Keratinocyte (primary cell): ENCODE measurements at regions not wholly inside any gene's neighbourhood (a gene's known extent, or its start where the extent isn't known, plus 50 kb on each side); places are given as distances from the start of the nearest gene placed in this dataset.

Experiments used
- DNase-seq: peaks from one replicate; pipeline ENCODE4 v3.0.0-alpha.2; 2011; ENCODE audit warnings: low read depth, missing footprints, low spot score
- FAIRE-seq: peaks from 2 replicates; lab custom pipeline; 2011; peaks lifted over from hg19 to GRCh38; lab: Jason Lieb, UNC
- H2AFZ ChIP-seq: 2 replicates; pipeline ENCODE4 v1.6.0; 2012; ENCODE audit warnings: low read length, control low read depth, inconsistent platforms; ENCODE audit not compliant: control insufficient read depth
- H3K27ac ChIP-seq: 2 replicates; pipeline ENCODE4 v1.5.1; 2011; ENCODE audit warnings: low read length; ENCODE audit not compliant: control insufficient read depth, insufficient read depth
- H3K27me3 ChIP-seq: 3 replicates; pipeline ENCODE4 v1.6.0; 2011; ENCODE audit warnings: low read length; ENCODE audit not compliant: control insufficient read depth, insufficient read depth; ENCODE audit errors: extremely low read depth
- H3K36me3 ChIP-seq, 2 experiments: 2 replicates in 1 of 2; 3 replicates in 1 of 2; pipeline ENCODE4 v1.5.1; 2011; ENCODE audit warnings: low read length in 2 of 2, mild to moderate bottlenecking in 1 of 2; ENCODE audit not compliant: control insufficient read depth in 2 of 2, insufficient read depth in 2 of 2; ENCODE audit errors: extremely low read depth in 1 of 2
- H3K4me1 ChIP-seq: 3 replicates; pipeline ENCODE4 v1.5.1; 2011; ENCODE audit warnings: low read length; ENCODE audit not compliant: control insufficient read depth, insufficient read depth; ENCODE audit errors: extremely low read depth
- H3K4me2 ChIP-seq: 3 replicates; pipeline ENCODE4 v1.6.0; 2011; ENCODE audit warnings: low read depth, low read length; ENCODE audit not compliant: control insufficient read depth, insufficient read depth; ENCODE audit errors: extremely low read depth
- H3K4me3 ChIP-seq, 3 experiments: fragments of 200-600 bp in 1 of 3; sonication (generic) in 1 of 3; 2 replicates in 2 of 3; 3 replicates in 1 of 3; pipeline ENCODE4 v1.5.1; 2011 to 2016; ENCODE audit warnings: low read length in 3 of 3, mild to moderate bottlenecking in 3 of 3, control low read depth in 2 of 3, inconsistent platforms in 1 of 3, low read depth in 1 of 3, mixed read lengths in 1 of 3, mixed run types in 1 of 3, moderate library complexity in 1 of 3; ENCODE audit not compliant: control insufficient read depth in 2 of 3, insufficient read depth in 2 of 3; ENCODE audit errors: extremely low read depth in 1 of 3
- H3K79me2 ChIP-seq: 2 replicates; pipeline ENCODE4 v1.6.0; 2012; ENCODE audit warnings: low read length; ENCODE audit not compliant: control insufficient read depth, insufficient read depth
- H3K9ac ChIP-seq: 3 replicates; pipeline ENCODE4 v1.6.0; 2011; ENCODE audit warnings: low read length; ENCODE audit not compliant: control insufficient read depth, insufficient read depth; ENCODE audit errors: extremely low read depth
- H3K9me1 ChIP-seq: 3 replicates; pipeline ENCODE4 v1.6.0; 2011; ENCODE audit warnings: low read length; ENCODE audit not compliant: control insufficient read depth, insufficient read depth; ENCODE audit errors: extremely low read depth
- H3K9me3 ChIP-seq: 2 replicates; pipeline ENCODE4 v1.5.1; 2012; ENCODE audit warnings: low read depth, low read length; ENCODE audit not compliant: control insufficient read depth
- H4K20me1 ChIP-seq: 3 replicates; pipeline ENCODE4 v1.6.0; 2011; ENCODE audit warnings: low read length; ENCODE audit not compliant: control insufficient read depth, insufficient read depth; ENCODE audit errors: extremely low read depth
- CTCF ChIP-seq, 3 experiments: IDR thresholded peaks in 1 of 3; conservative IDR thresholded peaks in 1 of 3; optimal IDR thresholded peaks in 1 of 3; 2 replicates in 2 of 3; 3 replicates in 1 of 3; pipeline versions ENCODE3 to v1.5.1; 2011; ENCODE audit warnings: low read length in 3 of 3, mild to moderate bottlenecking in 3 of 3, moderate library complexity in 2 of 3, control low read depth in 1 of 3, inconsistent platforms in 1 of 3; ENCODE audit not compliant: insufficient read depth in 2 of 3; ENCODE audit errors: extremely low read depth in 1 of 3
- EZH2 ChIP-seq: IDR thresholded peaks from one replicate; pipeline ENCODE4 v1.6.1; 2012; ENCODE audit warnings: inconsistent platforms, mild to moderate bottlenecking, low read length, moderate library complexity
- dilution Hi-C: fragments of 300-500 bp; cut with MboI; formaldehyde crosslinking; loops from one replicate; pipeline ENCODE4 v1.7.0; 2020; ENCODE audit warnings: low sequenced_read_pairs; ENCODE audit not compliant: extremely low pct_ligation_motif_present

GRCh38 chr11:106594751-106595351 lies 423.4 kb downstream of the GUCY1A2 start:
- Histone ChIP-seq H2AFZ (no peak overlapping the region), H3K9me3 (no peaks in the 10 kb centered on the region), H4K20me1 (no peaks in the 10 kb centered on the region), H3K27me3 (no peaks in the 10 kb centered on the region), H3K4me1 (no peaks in the 10 kb centered on the region), H3K4me2 (no peak overlapping the region), H3K27ac (no peak overlapping the region), H3K4me3 (no peak overlapping the region), H3K9me1 (no peaks in the 10 kb centered on the region), H3K36me3 (no peaks in the 10 kb centered on the region), H3K79me2 (no peaks in the 10 kb centered on the region), H3K9ac (no peak overlapping the region)
- DNase-seq (no peak), FAIRE-seq (no peak)
- no peak for TF ChIP-seq EZH2
- TF ChIP-seq CTCF (optimal IDR thresholded peaks at IDR 0.05 in 1 of 3, IDR thresholded peaks at IDR 0.05 in 1 of 3, conservative IDR thresholded peaks at IDR 0.05 in 1 of 3; ENCODE audit: extremely low read depth in 1 of 3, insufficient read depth in 2 of 3, low read length in 3 of 3), result no peak
- dilution Hi-C loops, result no loop called here

GRCh38 chr11:106601684-106602297 lies 416.5 kb downstream of the GUCY1A2 start:
- Histone ChIP-seq H3K4me1 (no peaks in the 10 kb centered on the region), H3K4me2 (no peak overlapping the region), H3K36me3 (no peaks in the 10 kb centered on the region), H3K4me3 (no peak overlapping the region), H3K9me3 (no peaks in the 10 kb centered on the region), H3K27me3 (no peaks in the 10 kb centered on the region), H4K20me1 (no peaks in the 10 kb centered on the region), H2AFZ (no peak overlapping the region), H3K27ac (no peak overlapping the region), H3K9me1 (no peaks in the 10 kb centered on the region), H3K9ac (no peak overlapping the region), H3K79me2 (no peaks in the 10 kb centered on the region)
- no peak for DNase-seq
- TF ChIP-seq EZH2, result no peak
- no peak for TF ChIP-seq CTCF (optimal IDR thresholded peaks at IDR 0.05 in 1 of 3, IDR thresholded peaks at IDR 0.05 in 1 of 3, conservative IDR thresholded peaks at IDR 0.05 in 1 of 3; ENCODE audit: extremely low read depth in 1 of 3, insufficient read depth in 2 of 3, low read length in 3 of 3)
- FAIRE-seq, result no peak
- dilution Hi-C loops, result no loop called here
